HL-60/S4 (cell line): ENCODE measurements at regions not wholly inside any gene's neighbourhood (a gene's known extent, or its start where the extent isn't known, plus 50 kb on each side); places are given as distances from the start of the nearest gene placed in this dataset.

Experiments
- in situ Hi-C: fragments of 300-500 bp; cut with MboI; formaldehyde crosslinking; loops from 2 replicates; pipeline ENCODE4 v1.14.3; 2022; ENCODE audit warnings: low sequenced_read_pairs

- in situ Hi-C loops = no loop called here
Measured at GRCh38 chr1:70659891-70660290, 248.8 kb downstream of the CTH start.

GRCh38 chr1:70666381-70667140, 255.5 kb downstream of the CTH start:
- in situ Hi-C loops = no loop called here

- in situ Hi-C loops = no loop called here
Measured at GRCh38 chr1:70667494-70668170, 256.6 kb downstream of the CTH start.

- in situ Hi-C loops = no loop called here
Measured at GRCh38 chr1:70671006-70671405, 259.9 kb downstream of the CTH start.

- in situ Hi-C loops = no loop called here
Measured at GRCh38 chr1:70672442-70672888, 261.4 kb downstream of the CTH start.

GRCh38 chr1:70674941-70675685, 264.0 kb downstream of the CTH start:
- in situ Hi-C loops = no loop called here

- in situ Hi-C loops = no loop called here
Measured at GRCh38 chr1:70675737-70676156, 264.7 kb downstream of the CTH start.

- in situ Hi-C loops = no loop called here
Measured at GRCh38 chr1:70685300-70686286, 274.5 kb downstream of the CTH start.

- in situ Hi-C loops = no loop called here
Measured at GRCh38 chr1:70688580-70688979, 277.5 kb downstream of the CTH start.

GRCh38 chr1:70706381-70707037, 295.4 kb downstream of the CTH start:
- in situ Hi-C loops = no loop called here

GRCh38 chr1:70707214-70707613, 296.1 kb downstream of the CTH start:
- in situ Hi-C loops = no loop called here

- in situ Hi-C loops = no loop called here
Measured at GRCh38 chr1:70714149-70714548, 303.1 kb downstream of the CTH start.

GRCh38 chr1:70717211-70717610, 306.1 kb downstream of the CTH start:
- in situ Hi-C loops = no loop called here

GRCh38 chr1:70717656-70718055, 306.6 kb downstream of the CTH start:
- in situ Hi-C loops = no loop called here

GRCh38 chr1:70718086-70718630, 307.1 kb downstream of the CTH start:
- in situ Hi-C loops = no loop called here

- in situ Hi-C loops = no loop called here
Measured at GRCh38 chr1:70719154-70719553, 308.1 kb downstream of the CTH start.

- in situ Hi-C loops = no loop called here
Measured at GRCh38 chr1:70720109-70720508, 309.0 kb downstream of the CTH start.

- in situ Hi-C loops = no loop called here
Measured at GRCh38 chr1:70720521-70720920, 309.5 kb downstream of the CTH start.

- in situ Hi-C loops = no loop called here
Measured at GRCh38 chr1:70727886-70728489, 316.9 kb downstream of the CTH start.
